ENCODE measurements at regions not wholly inside any gene's neighbourhood (a gene's known extent, or its start where the extent isn't known, plus 50 kb on each side); places are given as distances from the start of the nearest gene placed in this dataset.

DNA sequence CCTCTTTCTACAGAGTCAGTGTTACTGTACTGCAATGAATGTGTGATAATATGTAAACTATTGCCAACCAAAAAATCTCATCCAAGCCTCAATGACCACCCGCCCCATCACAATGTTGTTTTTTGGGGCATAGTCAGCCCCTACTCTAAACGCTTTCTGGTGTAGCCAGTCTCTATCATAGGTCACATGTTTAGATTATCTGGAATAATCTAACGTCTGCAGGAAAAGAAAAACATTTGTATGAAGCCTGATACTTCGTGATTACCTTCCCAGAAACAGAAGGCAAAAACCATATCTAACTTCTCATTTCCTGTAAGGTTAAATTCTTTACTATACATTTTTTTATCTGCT, 1331.8 kb upstream of the GBE1 start:
- DNase-seq (ENCODE audit: low spot score in 2 of 2) (no peak), FAIRE-seq (no peak)

GRCh38 chr3:83092521-83093221, 1331.2 kb upstream of the GBE1 start:
- no peak for DNase-seq (ENCODE audit: low spot score in 2 of 2)
- FAIRE-seq: no peak

DNA sequence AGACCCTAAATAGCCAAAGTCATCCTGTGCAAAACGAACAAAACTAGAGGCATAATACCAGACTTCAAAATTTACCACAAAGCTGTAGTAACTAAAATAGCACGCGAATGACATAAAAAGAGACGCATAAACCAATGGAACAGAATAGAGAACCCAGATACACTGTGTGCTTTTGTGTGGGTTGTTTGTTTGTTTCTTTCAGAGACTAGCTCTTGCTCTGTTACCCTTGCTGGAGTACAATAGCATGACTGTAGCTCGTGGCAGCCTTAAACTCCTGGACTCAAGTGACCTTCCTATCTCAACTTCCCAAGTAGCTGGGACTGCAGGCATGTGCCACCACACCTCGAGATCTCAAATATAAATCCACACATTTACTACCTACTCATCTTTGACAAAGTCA, 1314.6 kb upstream of the GBE1 start:
- no peak for FAIRE-seq
- DNase-seq (ENCODE audit: low spot score in 2 of 2): no peak

DNA sequence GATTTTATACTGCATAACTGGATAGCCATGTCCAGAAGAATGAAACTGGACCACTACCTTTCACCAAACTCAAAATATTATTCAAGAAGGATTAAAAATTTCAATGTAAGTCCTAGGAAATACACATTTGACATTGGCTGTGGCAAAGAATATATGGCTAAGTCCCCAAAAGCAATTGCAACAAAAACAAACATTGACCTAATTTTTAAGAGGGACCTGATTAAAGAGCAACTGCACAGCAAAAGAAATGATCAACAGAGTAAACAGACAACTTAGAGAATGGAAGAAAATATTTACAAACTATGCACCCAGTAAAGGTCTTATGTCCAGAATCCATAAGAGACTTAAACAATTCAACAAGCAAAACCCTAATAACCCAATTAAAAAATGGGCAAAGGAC, 1313.0 kb upstream of the GBE1 start:
- FAIRE-seq (no peak), DNase-seq (ENCODE audit: low spot score in 2 of 2) (no peak)

- no peak for FAIRE-seq
- no peak for DNase-seq (ENCODE audit: low spot score in 2 of 2)
Observed at GRCh38 chr3:83065851-83066460, 1304.5 kb upstream of the GBE1 start.

GRCh38 chr3:83063446-83063845, 1302.0 kb upstream of the GBE1 start:
- DNase-seq (ENCODE audit: low spot score in 2 of 2) (no peak), FAIRE-seq (no peak)

- DNase-seq (ENCODE audit: low spot score in 2 of 2) (no peak), FAIRE-seq (no peak)
Observed at GRCh38 chr3:83048556-83048955, 1287.1 kb upstream of the GBE1 start.

DNA sequence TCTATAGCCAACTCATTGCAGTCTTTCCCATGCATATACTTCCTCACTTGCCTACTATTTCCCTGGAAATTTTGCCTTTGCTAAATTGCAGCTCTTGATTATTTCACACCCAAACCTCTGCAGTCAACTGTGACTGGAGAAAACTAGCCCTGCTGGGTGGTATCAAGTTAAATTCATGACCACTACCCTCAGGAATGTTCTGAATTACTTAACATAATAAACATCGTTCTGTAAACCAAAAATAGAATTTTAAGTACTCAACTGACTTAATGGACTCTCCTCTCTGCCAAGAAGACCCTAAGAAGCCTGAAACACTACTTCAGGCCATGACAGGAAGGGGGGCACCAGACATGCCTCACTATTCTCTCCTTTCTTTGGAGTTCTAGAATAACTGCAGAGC, 1278.0 kb upstream of the GBE1 start:
- no peak for FAIRE-seq
- DNase-seq (ENCODE audit: low spot score in 2 of 2): no peak

GRCh38 chr3:83035704-83036010, 1274.2 kb upstream of the GBE1 start:
- FAIRE-seq: no peak
- no peak for DNase-seq (ENCODE audit: low spot score in 2 of 2)

GRCh38 chr3:83034806-83035703, 1273.6 kb upstream of the GBE1 start:
- DNase-seq (ENCODE audit: low spot score in 2 of 2) (no peak), FAIRE-seq (no peak)

- FAIRE-seq (no peak), DNase-seq (ENCODE audit: low spot score in 2 of 2) (no peak)
Observed at GRCh38 chr3:83033133-83033532, 1271.7 kb upstream of the GBE1 start.

GRCh38 chr3:83023086-83023485, 1261.6 kb upstream of the GBE1 start:
- no peak for DNase-seq (ENCODE audit: low spot score in 2 of 2)
- no peak for FAIRE-seq

DNA sequence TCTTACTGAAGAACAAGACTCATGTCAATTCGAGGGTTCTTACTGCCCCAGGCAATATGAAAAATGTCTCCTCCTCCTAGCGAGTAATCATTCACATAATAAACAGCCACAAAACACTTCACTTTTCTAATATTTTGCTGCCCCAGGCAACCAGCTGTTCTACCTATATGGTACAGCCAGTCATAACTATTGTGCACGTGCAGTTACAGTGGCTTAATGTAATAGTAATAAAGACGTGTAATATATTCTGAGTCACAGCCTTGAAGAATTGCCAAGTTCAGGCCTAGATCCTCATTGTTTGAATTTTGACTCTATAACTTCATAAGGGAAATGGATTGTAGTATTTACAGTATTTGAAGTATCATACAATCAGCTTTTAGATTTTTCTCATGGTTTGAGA, 1250.0 kb upstream of the GBE1 start:
- FAIRE-seq (no peak), DNase-seq (ENCODE audit: low spot score in 2 of 2) (no peak)

DNA sequence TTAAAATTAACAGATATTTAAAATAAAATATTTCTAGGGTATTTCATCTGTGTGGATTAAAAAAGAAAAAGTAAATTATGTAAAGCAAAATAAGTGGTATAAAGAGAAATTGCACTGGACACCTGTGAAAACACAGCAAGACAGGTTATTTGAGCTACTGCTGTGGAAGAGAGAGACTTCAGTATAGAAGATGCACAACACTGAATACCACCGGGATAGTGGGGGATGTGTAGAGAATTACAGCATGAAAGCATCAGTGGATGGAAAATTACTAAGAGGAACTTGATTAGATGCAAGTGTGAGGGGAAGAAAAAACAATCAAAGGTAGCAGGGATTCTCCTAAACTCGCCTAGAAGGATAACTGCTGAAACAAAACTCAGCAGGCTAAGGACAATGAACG, 1242.5 kb upstream of the GBE1 start:
- FAIRE-seq (no peak), DNase-seq (ENCODE audit: low spot score in 2 of 2) (no peak)

GRCh38 chr3:83002869-83003445, 1241.5 kb upstream of the GBE1 start:
- DNase-seq (ENCODE audit: low spot score in 2 of 2) (no peak), FAIRE-seq (no peak)

- FAIRE-seq (no peak), DNase-seq (ENCODE audit: low spot score in 2 of 2) (no peak)
Observed at GRCh38 chr3:82999777-83000176, 1238.3 kb upstream of the GBE1 start.

- FAIRE-seq (no peak), DNase-seq (ENCODE audit: low spot score in 2 of 2) (no peak)
Observed at GRCh38 chr3:82978368-82978767, 1216.9 kb upstream of the GBE1 start.

- no peak for DNase-seq (ENCODE audit: low spot score in 2 of 2)
- FAIRE-seq: no peak
Observed at GRCh38 chr3:82977871-82978270, 1216.4 kb upstream of the GBE1 start.

DNA sequence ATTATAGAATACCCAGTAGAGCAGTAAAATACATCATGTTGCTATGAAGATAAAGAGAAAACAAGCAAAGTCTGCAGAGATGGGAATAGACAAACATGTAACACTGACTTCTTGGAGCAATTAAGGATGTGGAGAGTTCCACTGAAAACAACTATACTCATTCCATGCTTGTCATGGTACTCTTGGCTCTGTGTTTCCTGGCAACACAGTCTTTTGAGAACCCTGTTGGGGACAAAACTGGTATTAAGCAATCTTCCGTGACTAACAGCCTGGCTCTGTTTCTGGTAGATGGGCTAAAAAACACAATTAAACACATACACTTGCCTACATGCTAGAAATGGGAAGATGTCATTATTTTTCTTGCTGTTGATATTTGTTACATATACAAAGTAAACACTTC, 1212.3 kb upstream of the GBE1 start:
- FAIRE-seq (no peak), DNase-seq (ENCODE audit: low spot score in 2 of 2) (no peak)

- no peak for FAIRE-seq
- no peak for DNase-seq (ENCODE audit: low spot score in 2 of 2)
Observed at GRCh38 chr3:82960379-82960778, 1198.9 kb upstream of the GBE1 start.

DNA sequence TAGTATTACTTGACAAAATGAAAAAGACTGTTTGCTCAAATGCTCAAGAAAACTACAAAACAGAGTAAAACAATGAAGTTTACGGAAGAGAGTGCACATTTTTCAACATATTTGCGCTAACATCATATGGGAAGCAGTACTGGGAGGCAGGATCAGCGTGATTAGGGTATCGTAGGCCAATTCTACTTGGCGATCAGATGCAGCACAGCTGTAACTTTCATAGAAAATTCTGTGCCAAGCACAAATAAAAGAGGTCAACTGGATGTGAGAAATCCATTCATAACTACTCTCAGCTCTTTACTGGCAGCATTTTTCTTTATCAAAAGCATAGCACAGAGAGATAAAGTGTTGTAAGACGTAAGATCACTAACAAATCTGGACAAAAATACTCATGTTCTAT, 1196.3 kb upstream of the GBE1 start:
- no peak for DNase-seq (ENCODE audit: low spot score in 2 of 2)
- FAIRE-seq: no peak

DNA sequence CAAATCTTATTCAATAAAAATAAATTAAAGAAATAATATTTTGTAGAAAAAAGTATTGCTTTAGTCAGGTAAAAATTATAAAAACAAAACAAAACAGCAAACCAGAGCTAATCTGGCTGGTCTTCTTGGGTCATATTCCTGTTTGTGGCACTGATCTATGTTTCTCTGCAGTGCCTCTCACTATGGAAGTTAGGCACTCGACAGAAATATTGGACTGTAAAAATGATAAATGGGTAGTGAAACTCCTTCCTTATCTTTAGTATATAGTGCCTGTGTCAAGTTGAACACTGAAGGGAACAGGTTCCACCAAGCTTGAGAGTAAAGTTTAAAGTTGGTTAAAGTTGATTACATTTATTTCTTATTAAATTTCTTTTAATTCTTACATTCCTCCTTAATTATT, 1195.6 kb upstream of the GBE1 start:
- FAIRE-seq (no peak), DNase-seq (ENCODE audit: low spot score in 2 of 2) (no peak)
